Astrocyte of the spinal cord (primary cell): ENCODE measurements at regions not wholly inside any gene's neighbourhood (a gene's known extent, or its start where the extent isn't known, plus 50 kb on each side); places are given as distances from the start of the nearest gene placed in this dataset.

ENCODE experiments used
- DNase-seq: peaks from one replicate; pipeline ENCODE4 v3.0.0; 2011; ENCODE audit warnings: low read depth, low spot score
- H3K4me3 ChIP-seq: 2 replicates; pipeline ENCODE4 v1.5.1; 2011; ENCODE audit warnings: low read depth, mild to moderate bottlenecking, low read length, moderate library complexity
- CTCF ChIP-seq: IDR thresholded peaks from 2 replicates; pipeline ENCODE4 v1.5.1; 2012; ENCODE audit warnings: low read depth, mild to moderate bottlenecking, low read length, inconsistent platforms
- in situ Hi-C: cut with HindIII; loops from 2 replicates; pipeline ENCODE4 v1.10.0; 2017; ENCODE audit warnings: low sequenced_read_pairs

DNA sequence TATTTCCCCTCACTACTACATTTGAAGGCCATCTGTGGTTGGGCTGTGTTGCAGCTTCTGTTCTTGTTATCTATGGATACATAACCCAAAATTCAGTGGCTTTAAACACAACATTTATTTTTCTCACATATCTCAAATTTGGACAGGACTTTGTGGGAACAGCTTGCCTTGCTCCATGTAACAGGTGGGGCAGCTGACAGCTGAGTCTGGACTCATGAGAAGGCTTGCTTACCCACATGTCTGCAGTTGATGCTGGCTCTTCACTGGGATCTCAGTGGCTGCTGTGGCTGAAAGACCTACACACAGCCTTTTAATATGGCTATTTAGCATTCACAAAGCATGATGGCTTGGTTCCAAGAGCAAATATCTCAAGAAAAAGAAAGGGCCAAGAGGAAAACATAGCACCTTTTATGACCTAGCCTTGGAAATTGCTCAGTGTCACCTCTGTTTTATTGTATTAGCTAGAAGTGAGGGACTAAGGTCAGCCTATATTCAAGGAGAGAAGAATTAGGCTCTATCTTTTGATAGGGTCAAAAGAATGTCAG lies 296.8 kb upstream of the ZNF521 start:
- H3K4me3 ChIP-seq = no peak overlapping the region
- peak; percentile 25 for DNase-seq
- in situ Hi-C loops = no loop called here
- no peak for TF ChIP-seq CTCF

GRCh38 chr18:25647404-25647803 lies 295.4 kb upstream of the ZNF521 start:
- TF ChIP-seq CTCF = no peak
- in situ Hi-C loops = no loop called here
- DNase-seq = no peak
- no peak overlapping the region for H3K4me3 ChIP-seq

- in situ Hi-C loops = no loop called here
- TF ChIP-seq CTCF = no peak
These were observed 295.0 kb upstream of the ZNF521 start for GRCh38 chr18:25646971-25647370.

DNA sequence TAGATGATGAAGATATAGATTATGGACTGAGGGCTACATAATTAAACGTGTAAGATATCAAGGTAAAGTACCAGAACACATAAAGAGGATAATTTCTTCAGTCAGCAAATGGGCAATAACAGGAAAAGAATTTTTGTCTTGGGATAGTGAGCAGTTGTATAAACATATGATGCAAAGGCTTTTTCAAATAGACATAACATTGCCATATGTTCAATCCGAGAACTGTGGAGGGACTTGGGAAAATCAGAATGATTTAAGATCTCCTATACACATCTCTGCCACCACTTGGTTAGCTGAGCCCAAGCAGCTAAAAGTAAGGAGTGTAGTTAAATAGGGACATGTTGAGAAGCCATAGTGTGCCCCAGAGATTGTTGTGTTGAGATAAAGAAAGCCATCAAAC lies 287.6 kb upstream of the ZNF521 start:
- H3K4me3 ChIP-seq = no peak overlapping the region
- in situ Hi-C loops = no loop called here
- TF ChIP-seq CTCF = no peak
- no peak for DNase-seq

More at GRCh38 chr18:25646971-25647370, 295.0 kb upstream of the ZNF521 start:
- H3K4me3 ChIP-seq = no peak overlapping the region
- peak; percentile 80 for DNase-seq

GRCh38 chr18:25633563-25633962 lies 281.6 kb upstream of the ZNF521 start:
- no peak for DNase-seq
- TF ChIP-seq CTCF = no peak
- in situ Hi-C loops = no loop called here
- H3K4me3 ChIP-seq = no peak overlapping the region

DNA sequence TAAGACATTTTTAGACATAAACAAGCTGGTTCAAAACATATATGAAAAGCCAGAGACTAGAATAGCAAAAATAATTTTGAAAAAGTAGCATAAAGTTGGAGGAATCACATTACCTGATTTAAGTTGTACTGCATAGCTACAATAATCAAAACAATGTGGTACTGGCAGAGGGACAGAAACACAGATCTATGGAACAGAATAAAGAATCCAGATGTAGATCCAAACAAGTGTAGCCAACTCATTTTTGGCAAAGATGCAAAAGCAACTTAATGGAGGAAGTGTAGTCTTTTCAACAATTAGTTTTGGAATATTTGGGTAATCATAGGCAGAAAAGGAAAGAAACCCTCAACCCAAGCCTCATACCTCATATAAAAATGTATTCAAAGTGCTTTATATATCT lies 278.7 kb upstream of the ZNF521 start:
- in situ Hi-C loops = no loop called here
- no peak overlapping the region for H3K4me3 ChIP-seq
- peak; percentile 8 for DNase-seq
- TF ChIP-seq CTCF = no peak

DNA sequence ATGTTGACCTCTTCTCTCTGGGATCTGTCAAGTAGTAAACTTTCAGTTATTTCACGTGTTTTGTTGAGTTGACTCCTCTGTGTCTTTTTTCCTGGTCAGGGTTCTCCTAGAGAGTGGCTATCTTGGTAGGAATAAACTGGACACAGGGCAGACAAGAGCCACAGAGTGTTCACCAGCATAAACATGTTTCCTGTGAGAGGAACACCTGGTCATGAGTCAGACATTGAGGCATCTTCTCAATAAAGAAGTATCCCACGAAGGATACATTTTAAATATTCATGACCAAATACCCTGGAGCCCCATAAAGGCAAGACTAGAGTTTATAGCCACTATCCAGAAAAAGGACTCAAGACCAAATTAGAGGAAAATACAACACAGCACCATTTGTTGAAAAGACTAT lies 269.7 kb upstream of the ZNF521 start:
- TF ChIP-seq CTCF = no peak
- H3K4me3 ChIP-seq = no peak overlapping the region
- in situ Hi-C loops = no loop called here
- DNase-seq = no peak
